ENCODE measurements at regions not wholly inside any gene's neighbourhood (a gene's known extent, or its start where the extent isn't known, plus 50 kb on each side); places are given as distances from the start of the nearest gene placed in this dataset.

- no peak for DNase-seq (ENCODE audit: low read depth in 2 of 2)
Measured at GRCh38 chr6:104617591-104617990, 242.1 kb downstream of the HACE1 start.

DNA sequence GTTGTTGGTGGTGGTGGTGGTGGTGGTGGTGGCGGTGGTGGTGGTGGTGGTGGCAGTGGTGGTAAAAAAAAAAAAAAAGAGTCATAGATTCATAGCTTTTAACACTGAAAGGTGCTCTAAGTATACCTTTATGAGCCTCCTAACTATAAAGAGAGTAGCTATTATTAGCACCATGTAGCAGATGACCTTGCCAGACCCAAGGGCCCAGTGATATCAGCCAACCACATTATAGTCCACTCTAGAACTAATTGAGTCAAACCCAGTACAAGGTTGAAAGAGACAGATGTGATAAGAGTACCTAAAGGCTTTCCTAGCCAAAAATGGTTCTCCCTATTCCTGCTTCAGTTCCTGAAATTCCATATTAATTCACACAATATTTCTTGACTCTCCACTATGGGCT lies 245.3 kb downstream of the HACE1 start:
- no peak for DNase-seq (ENCODE audit: low read depth in 2 of 2)

- no peak for DNase-seq (ENCODE audit: low read depth in 2 of 2)
Measured at GRCh38 chr6:104613416-104614001, 246.2 kb downstream of the HACE1 start.

- no peak for DNase-seq (ENCODE audit: low read depth in 2 of 2)
Measured at GRCh38 chr6:104612541-104612940, 247.2 kb downstream of the HACE1 start.

DNA sequence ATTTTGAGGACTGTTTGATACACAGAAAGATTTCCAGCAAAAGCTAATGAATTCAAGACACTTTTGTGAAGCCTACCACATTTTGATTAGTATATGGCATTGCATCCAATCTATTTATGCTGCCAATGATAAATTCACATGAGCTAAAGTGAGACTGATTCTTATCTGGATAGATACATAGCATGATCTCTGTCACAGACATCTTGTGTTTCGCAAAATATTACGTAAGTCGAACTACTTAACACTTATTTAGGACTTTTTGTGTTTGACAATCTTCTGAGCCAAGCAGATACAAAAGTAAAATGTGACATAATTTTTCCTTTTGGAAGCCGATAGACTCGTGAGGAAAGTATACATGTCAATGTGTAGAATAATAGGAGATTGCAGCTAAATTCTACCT lies 251.6 kb downstream of the HACE1 start:
- DNase-seq (ENCODE audit: low read depth in 2 of 2): no peak

DNA sequence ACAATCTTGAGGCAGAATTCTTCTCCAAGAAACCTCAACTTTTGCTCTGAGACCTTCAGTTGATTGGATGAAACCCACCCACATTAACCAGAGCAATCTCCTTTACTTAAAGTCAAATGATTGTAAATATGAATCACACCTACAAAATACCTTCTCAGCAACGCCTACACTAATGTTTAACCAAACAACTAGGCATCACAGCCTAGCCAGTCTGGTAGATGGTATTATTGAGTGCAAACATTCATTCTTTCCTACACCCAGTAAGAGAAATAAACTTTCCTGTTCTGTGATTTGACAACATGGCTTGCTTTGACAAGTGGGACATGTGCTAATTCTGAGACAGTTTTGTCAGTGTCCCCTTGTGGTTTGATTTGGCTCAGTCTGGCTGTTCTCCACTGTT lies 252.2 kb downstream of the HACE1 start:
- no peak for DNase-seq (ENCODE audit: low read depth in 2 of 2)

DNA sequence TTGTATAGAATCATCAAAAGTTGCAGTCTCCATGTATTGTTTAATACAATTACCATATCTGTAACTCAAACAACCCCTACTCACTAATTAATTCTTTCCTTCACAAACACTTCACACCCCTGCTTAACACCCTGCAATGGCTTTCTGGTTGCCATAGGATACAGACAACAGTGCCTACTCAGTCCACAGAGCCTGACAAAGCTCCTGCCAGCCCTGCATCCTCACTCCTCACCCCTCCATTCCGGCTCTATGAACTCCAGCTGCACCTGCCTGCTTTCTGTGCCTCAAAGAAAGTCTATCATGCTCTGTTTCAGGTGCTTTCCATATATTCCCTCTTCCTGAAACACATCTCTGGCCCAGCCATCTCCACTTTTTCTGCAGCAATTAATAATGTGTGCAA lies 253.4 kb downstream of the HACE1 start:
- DNase-seq (ENCODE audit: low read depth in 2 of 2): no peak

DNA sequence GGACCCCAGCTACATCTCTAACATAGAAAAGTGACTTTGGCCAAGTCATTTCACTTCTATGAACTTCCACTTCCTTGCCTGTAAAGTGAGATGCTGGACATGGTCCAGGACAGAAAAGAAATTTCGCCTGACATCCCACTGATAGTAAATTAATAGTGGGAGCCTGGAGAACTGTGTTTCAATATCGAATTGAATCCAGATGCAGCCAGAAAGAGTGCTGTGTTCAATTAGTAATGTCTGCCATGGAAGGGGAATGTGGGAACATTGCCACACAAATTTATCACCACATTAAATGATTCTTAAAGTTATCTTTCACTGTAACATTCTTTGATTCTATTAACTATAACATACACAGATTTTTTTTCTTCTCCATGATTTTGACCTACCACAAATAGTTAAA lies 255.0 kb downstream of the HACE1 start:
- no peak for DNase-seq (ENCODE audit: low read depth in 2 of 2)

DNA sequence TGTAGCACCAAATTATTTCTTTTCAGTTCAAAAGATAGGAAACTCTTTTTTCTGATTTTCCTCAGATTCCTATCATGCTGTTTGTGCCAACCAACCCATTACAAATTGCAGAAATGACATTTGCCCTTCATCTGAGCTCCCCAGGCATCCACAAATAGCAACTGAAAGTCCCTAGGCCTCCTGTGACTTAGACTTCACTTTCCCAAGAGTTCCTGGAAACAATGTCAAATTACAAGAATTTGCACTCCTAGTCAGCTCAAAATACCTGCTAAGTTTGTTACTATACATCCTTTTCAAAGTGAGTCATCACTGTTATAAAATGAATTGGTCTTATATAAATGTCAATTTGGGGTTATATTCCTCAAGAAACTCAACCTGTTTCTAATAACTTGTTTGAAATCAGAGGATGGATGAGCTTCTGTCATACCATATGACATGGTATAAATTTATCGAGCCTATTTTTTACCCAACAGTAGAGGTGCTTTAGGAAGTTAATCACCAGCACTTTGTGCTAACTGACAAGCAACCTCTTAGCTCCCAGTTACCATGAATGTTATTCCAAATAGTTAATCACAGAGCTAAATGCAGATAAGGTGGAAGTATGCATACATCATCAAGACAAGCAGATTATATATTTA lies 256.5 kb downstream of the HACE1 start:
- no peak for DNase-seq (ENCODE audit: low read depth in 2 of 2)

DNA sequence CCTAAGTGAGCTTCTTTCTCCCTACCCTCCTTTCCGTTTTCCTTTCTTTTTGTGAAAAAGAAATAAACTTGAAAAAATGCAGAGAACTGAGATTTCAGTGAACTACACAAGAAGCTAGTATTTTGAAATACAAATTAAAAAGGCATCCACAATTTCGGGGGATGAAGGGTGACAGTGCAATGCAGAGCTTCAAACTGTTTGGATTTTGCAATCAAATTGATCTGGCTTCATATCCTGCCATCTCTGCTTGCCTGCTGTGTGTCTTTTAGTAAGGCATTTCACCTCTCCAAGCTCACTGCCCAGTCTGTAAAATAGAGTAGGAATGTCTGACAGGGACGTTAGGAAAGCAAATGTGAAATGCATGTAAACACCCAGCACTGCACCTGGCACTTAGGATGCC lies 258.0 kb downstream of the HACE1 start:
- no peak for DNase-seq (ENCODE audit: low read depth in 2 of 2)

DNA sequence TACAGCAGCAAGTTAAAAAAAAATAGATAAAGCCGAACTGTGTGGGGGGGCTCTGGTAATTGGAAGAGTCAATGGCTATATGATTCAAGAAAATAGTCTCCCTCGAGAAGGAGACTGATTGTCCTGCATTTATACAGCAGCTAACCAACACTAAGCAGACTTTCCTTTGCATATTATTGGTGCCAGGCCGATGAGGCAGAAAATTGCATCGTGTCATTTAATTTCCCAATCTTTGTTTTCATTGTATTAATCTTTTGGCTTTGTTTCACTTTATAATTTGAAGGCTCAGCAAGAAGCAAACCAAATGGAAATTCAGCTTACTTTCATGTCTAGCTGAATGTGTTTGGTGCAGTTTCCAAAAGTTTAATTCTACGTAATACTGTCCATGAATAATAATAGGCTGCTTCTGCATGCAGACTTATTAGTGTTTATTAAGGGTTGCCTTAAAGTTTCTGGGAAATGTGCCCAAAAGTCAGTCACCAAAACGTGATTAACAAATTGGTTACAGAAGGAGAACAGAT lies 258.5 kb downstream of the HACE1 start:
- DNase-seq (ENCODE audit: low read depth in 2 of 2): no peak

DNA sequence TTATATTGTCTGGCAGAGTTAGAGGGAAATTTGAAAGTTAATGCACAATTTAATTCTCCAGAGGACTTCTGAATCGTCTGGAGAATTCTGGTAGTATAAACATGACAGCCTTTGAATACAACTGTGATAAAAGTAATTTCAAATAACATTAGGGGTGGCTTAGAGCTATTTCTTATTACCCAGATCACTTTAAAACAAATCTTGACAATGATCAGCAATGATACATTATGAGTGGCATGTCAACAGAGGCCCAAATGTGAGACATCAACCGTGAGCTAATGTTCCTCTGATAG lies 259.1 kb downstream of the HACE1 start:
- no peak for DNase-seq (ENCODE audit: low read depth in 2 of 2)

- no peak for DNase-seq (ENCODE audit: low read depth in 2 of 2)
Measured at GRCh38 chr6:104599821-104600638, 259.7 kb downstream of the HACE1 start.

DNA sequence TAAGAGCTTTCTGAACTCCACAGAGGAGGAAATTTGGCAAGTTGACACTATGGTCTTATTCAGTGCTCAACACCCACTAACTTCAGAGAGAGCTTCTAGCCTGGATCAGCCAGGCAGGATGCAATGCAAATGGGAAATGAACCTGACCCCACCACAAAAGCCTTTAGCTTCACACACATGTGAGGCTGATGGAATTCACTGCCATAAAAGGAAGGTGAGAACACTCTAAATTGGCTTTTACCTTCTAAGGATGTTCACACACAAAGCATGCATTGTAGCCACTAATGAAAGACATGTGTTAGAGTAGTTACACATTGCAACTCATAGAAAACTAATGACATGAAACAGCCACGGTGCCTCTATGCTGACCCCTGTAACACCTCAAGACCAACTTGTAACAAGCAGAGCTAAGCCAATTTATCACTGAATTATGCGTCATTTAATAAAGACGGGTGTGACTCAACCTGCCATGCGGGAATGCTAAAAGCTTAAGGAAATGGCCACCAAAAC lies 262.1 kb downstream of the HACE1 start:
- DNase-seq (ENCODE audit: low read depth in 2 of 2): no peak

DNA sequence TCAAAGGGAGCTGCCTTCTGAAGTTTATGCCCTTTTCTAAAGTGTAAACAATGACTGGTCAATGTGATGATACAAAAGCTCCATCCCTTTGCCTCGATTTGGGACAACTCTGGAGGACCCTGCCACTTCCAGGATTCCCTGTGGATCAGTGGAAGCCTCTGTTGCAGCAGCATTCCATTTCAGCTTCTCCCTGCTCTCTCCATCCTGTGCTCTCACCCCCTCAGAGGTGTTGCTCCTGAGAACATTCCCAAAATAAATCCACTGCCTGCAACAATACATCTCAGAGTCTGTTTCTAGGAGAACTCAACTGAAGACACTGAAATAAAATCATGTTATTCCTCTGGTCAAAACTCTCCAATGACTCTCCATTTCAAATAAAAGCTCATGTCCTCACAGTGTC lies 263.6 kb downstream of the HACE1 start:
- DNase-seq (ENCODE audit: low read depth in 2 of 2): no peak

DNA sequence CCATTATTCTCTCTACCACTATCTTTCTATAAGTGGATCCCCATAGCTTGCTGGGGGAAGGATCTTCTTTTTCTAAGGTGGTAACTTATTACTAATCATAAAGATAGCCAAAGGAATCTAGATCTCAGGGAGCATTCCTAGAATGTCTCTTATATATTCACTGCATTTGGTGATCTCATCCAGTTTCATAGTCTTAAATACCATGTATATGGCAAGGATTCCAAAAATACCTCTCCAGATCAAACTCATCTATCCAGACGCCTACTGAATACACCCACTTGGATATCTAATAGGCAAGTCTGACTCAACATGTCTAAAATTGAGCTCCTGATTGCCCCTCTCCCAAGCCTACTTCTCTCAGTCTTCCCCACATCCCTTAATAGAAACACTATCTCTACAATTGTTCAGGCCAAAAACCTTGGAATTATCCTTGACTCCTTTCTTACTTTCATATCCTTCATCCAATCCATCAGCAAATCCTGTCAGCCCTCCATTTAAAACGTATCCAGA lies 264.4 kb downstream of the HACE1 start:
- no peak for DNase-seq (ENCODE audit: low read depth in 2 of 2)

DNA sequence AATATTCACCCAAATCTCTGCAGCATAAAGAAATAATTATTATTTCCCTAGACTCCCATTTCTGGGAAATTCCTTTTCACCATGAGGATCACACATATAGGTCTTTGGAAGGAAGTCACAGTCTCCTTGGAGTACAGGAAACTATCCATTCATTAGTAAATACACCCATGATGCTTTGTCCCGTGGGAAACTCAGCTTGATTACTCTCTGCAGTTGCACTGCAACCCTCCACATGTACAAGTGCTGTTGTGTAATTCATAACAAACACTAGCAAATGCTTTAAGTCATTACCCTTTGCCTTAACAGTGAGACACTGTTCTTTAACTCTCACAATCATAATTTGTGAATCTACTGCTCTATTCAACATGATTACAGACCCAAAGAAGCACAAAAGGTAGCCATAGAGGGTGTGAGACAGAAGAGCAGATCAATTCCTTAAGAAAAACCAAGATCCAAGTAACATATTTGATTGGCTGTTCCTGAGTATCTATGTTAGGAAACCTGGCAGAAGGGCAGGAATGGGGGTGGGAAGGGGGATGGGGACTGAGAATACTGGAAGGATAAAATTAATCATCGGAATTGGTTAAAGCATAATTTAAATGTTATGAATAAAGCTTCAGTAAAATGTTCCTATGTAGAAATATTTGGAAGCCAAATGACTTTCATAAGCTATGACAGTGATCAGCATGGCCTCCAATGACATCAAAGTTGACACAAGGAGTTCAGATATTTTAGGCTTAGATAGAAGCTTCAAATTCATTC lies 268.0 kb downstream of the HACE1 start:
- no peak for DNase-seq (ENCODE audit: low read depth in 2 of 2)

- no peak for DNase-seq (ENCODE audit: low read depth in 2 of 2)
Measured at GRCh38 chr6:104589940-104590339, 269.8 kb downstream of the HACE1 start.

- DNase-seq (ENCODE audit: low read depth in 2 of 2): no peak
Measured at GRCh38 chr6:104585646-104586045, 274.1 kb downstream of the HACE1 start.

DNA sequence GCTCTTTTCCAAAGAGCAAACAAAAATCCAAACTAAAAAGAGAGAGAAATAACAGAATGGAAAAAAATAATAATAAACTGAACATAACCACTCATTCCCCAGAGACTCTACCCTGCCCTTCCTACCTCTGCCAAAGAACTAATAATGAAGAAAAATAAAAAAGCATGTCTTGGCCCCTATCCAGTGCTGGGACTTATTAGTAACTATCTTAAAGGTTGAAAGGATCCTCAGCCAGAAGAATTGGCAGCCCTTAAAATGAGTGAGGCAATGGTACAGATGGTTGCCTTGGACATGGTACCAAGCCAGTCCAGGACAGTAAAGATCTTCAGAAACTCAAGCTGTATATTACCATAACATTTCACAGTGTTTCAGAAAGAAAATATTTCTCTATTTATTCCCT lies 279.3 kb downstream of the HACE1 start:
- no peak for DNase-seq (ENCODE audit: low read depth in 2 of 2)

DNA sequence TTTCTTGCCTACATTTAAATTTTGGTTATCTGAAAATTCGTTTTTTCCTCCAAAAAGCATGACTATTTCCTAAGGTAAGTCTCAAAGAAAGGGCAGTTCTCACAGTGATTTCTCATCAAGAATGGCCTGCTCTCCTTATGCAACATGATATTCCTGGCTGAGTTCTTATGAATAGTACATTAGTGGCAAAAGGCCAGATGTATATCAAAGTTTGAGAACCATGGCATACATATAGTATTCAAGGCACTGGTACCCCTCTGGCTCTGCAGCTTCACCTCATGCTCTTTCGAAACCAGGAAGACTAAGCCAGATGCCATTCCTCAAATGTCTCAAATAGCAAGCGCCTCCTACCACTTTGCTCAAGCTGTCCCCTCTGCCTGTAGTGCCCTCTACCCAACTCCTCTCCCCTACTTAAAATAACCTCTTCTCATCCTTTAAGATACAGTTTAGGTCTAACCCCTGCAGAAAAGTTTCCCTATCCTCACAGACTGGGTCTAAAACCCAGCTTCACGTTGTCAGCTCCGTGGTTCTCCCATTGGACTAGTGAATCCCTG lies 280.3 kb downstream of the HACE1 start:
- no peak for DNase-seq (ENCODE audit: low read depth in 2 of 2)

DNA sequence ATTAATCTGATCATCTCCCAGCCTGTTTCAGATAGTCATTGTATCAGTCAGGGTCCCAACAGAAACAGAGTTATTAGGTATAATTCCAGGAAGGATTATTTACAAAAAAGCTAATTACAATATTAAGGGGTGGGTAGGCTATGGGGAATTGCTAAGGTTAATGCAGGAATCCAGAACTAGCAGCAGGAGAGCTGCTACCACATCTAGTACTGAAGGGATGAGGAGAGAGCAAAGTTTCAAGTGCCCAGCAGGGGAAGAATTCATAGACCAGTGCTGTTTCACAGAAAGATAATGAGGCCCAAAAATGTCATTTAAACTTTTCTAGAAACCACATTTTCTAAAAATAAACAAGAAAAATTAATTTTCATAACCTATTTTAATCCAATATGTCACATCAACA lies 284.2 kb downstream of the HACE1 start:
- DNase-seq (ENCODE audit: low read depth in 2 of 2): no peak

All from stimulated activated CD4-positive, alpha-beta T cell treated with anti-CD3 and anti-CD28 coated beads, Interleukin-4, amount 100 ng/mL, for 48 hours (primary cell).